PC-9 (cell line): ENCODE measurements at regions not wholly inside any gene's neighbourhood (a gene's known extent, or its start where the extent isn't known, plus 50 kb on each side); places are given as distances from the start of the nearest gene placed in this dataset.

Experiments used
- BruUV-seq: library from RNA; stranded (reverse); fragments of 400-500 nt; replicated peaks from 2 replicates; lab custom pipeline; 2021; lab: Mats Ljungman, UMichigan
- CTCF ChIA-PET: fragments of 300-600 bp; sonication (Branson Sonifier 250); formaldehyde crosslinking; loops from one replicate; lab custom pipeline; 2022; ENCODE audit warnings: antibody characterized with exemption; lab: Charles Lee
- POLR2A ChIA-PET: fragments of 300-600 bp; sonication (Branson Sonifier 250); formaldehyde crosslinking; loops from one replicate; lab custom pipeline; 2022; ENCODE audit warnings: antibody characterized with exemption; ENCODE audit not compliant: unreplicated experiment; lab: Charles Lee
- DNase-seq, 2 experiments: peaks; one replicate each; pipeline versions ENCODE4 v3.0.0 to v3.0.0-alpha.2; 2015 to 2022; ENCODE audit warnings: mixed read lengths in 1 of 2
- H2AFZ ChIP-seq: fragments of 200-600 bp; sonication (generic); 2 replicates; pipeline ENCODE4 v1.8.1; 2017; ENCODE audit warnings: antibody characterized with exemption
- H3F3A ChIP-seq: fragments of 200-600 bp; sonication (generic); 2 replicates; pipeline ENCODE4 v1.8.1; 2017; ENCODE audit warnings: antibody characterized with exemption, mild to moderate bottlenecking, low read depth; ENCODE audit not compliant: insufficient read depth
- H3K27ac ChIP-seq: fragments of 200-600 bp; sonication (generic); 2 replicates; pipeline ENCODE4 v1.6.1; 2016; ENCODE audit warnings: mixed run types
- H3K27me3 ChIP-seq: fragments of 200-600 bp; sonication (generic); 2 replicates; pipeline ENCODE4 v1.6.1; 2016; ENCODE audit warnings: low read depth, mixed run types; ENCODE audit not compliant: insufficient read depth
- H3K36me3 ChIP-seq: fragments of 200-600 bp; sonication (generic); 2 replicates; pipeline ENCODE4 v1.6.1; 2016; ENCODE audit warnings: low read depth, mixed run types
- H3K4me1 ChIP-seq: fragments of 200-600 bp; sonication (generic); replicated peaks from 2 replicates; pipeline ENCODE4 v1.6.1; 2016; ENCODE audit warnings: mixed run types; ENCODE audit not compliant: insufficient read depth
- H3K4me2 ChIP-seq: fragments of 200-600 bp; sonication (generic); 2 replicates; pipeline ENCODE4 v1.6.1; 2017; ENCODE audit warnings: mixed run types
- H3K4me3 ChIP-seq: fragments of 200-600 bp; sonication (generic); 2 replicates; pipeline ENCODE4 v1.6.1; 2016; ENCODE audit warnings: mixed run types
- H3K79me2 ChIP-seq: fragments of 200-600 bp; sonication (generic); 2 replicates; pipeline ENCODE4 v1.6.1; 2017; ENCODE audit warnings: low read depth, mixed run types
- H3K9me2 ChIP-seq: fragments of 200-600 bp; sonication (generic); 2 replicates; pipeline ENCODE4 v1.8.1; 2017; ENCODE audit warnings: mild to moderate bottlenecking; ENCODE audit not compliant: insufficient read depth
- H3K9me3 ChIP-seq: fragments of 200-600 bp; sonication (generic); 2 replicates; pipeline ENCODE4 v1.8.1; 2016; ENCODE audit warnings: low read depth; ENCODE audit not compliant: insufficient read depth
- H4K20me1 ChIP-seq: fragments of 200-600 bp; sonication (generic); 2 replicates; pipeline ENCODE4 v1.8.1; 2017; ENCODE audit not compliant: insufficient read depth
- CTCF ChIP-seq: fragments of 200-600 bp; sonication (generic); conservative IDR thresholded peaks from 2 replicates; pipeline ENCODE4 v1.6.1; 2017; ENCODE audit warnings: mixed run types, antibody characterized with exemption, mild to moderate bottlenecking, moderate library complexity
- EZH2 ChIP-seq: fragments of 200-600 bp; sonication (generic); IDR thresholded peaks from 2 replicates; pipeline ENCODE4 v1.8.0; 2017; ENCODE audit warnings: antibody characterized with exemption, low read depth
- intact Hi-C: fragments of 100-400 bp; cut with micrococcal nuclease; formaldehyde crosslinking; loops from one replicate; pipeline ENCODE4 v1.10.0; 2022; ENCODE audit not compliant: unreplicated experiment

GRCh38 chr20:23299673-23300050, 50.9 kb upstream of the NXT1 start:
- H3K36me3 ChIP-seq: no peaks in the 10 kb centered on the region
- H3K4me2 ChIP-seq: no peak overlapping the region
- no peaks in the 10 kb centered on the region for H3K79me2 ChIP-seq
- POLR2A ChIA-PET: no interaction called here
- no peak for DNase-seq
- H3K4me1 ChIP-seq: no peaks in the 10 kb centered on the region
- no peak overlapping the region for H3K27ac ChIP-seq
- H3K9me3 ChIP-seq: no peaks in the 10 kb centered on the region
- H3K27me3 ChIP-seq: peaks cover 41% of the 10 kb centered on the region
- H4K20me1 ChIP-seq: no peaks in the 10 kb centered on the region
- no peaks in the 10 kb centered on the region for H3K9me2 ChIP-seq
- CTCF ChIA-PET: no interaction called here
- no peak for TF ChIP-seq CTCF
- no peak for TF ChIP-seq EZH2
- no peak overlapping the region for H3K4me3 ChIP-seq
- H2AFZ ChIP-seq: no peak overlapping the region
- no peaks in the 10 kb centered on the region for H3F3A ChIP-seq
- intact Hi-C loops: no loop called here
- BruUV-seq: no TSS peak

DNA sequence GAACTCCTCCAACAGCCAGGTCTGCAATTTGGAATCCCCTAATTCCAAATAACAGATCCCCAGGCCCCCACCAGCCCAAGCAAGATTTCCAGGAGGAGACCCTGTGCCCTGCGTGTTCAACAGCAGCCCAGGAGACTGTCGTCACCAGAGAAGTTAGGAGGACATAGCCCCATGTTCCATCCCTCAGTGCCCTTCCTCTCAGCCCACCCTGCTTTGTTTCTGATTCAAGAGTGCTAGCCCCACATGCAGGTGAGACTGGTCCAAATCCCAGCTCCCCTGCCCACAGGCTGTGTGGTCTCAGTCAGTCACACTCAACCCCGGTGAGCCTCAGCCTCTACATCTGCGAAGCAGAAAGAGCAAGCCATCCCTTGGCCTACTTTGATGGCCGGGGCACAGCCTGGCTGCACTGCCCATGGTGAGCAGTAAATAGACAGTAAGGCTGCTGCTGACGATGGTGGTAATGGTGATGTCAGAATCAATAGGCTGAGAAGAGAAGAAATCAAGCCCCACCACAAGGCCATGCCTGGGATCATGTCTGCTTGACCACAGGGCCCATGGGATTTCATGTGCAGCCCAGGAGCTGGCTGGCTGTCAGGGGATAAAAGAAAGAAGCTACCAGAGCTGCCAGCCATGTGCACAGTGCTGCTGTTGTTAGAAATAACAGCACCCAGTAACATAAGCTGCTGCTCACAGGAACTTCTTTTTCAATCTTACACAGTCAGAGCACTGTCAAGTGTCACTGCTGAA, 51.5 kb upstream of the NXT1 start:
- Histone ChIP-seq H3K4me1 (no peaks in the 10 kb centered on the region), H3K4me2 (no peak overlapping the region), H4K20me1 (no peaks in the 10 kb centered on the region), H3F3A (no peaks in the 10 kb centered on the region), H3K4me3 (no peak overlapping the region), H3K27me3 (peaks cover 35% of the 10 kb centered on the region), H2AFZ (no peak overlapping the region), H3K9me2 (no peaks in the 10 kb centered on the region), H3K9me3 (no peaks in the 10 kb centered on the region), H3K36me3 (no peaks in the 10 kb centered on the region), H3K27ac (no peak overlapping the region), H3K79me2 (no peaks in the 10 kb centered on the region)
- no TSS peak for BruUV-seq
- CTCF ChIA-PET: no interaction called here
- POLR2A ChIA-PET: no interaction called here
- intact Hi-C loops: no loop called here
- TF ChIP-seq CTCF: no peak
- no peak for TF ChIP-seq EZH2
- DNase-seq: no peak

DNA sequence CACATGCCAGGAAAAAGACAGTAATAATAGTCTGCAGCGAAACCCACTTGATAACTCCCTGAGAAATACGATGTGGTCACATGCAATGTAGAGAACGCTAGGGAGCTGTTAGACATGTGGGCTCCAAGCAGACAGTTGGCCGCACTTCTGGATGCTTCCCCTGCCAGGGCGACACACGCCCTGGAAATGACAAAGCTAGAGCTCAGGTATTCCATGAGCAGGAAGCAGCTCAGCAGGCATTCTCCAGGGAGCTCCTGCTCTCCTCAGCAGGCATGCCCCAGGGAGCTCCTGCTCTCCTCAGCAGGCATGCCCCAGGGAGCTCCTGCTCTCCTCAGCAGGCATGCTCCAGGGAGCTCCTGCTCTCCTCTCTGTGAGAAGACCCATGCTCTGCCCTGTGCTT, 52.4 kb upstream of the NXT1 start:
- H2AFZ ChIP-seq: no peak overlapping the region
- TF ChIP-seq EZH2 (no peak), CTCF (no peak)
- DNase-seq: no peak
- ChIA-PET POLR2A (no interaction called here), CTCF (no interaction called here)
- H3K4me3 ChIP-seq: no peak overlapping the region
- no peak overlapping the region for H3K4me2 ChIP-seq
- no peaks in the 10 kb centered on the region for H3F3A ChIP-seq
- no peaks in the 10 kb centered on the region for H3K4me1 ChIP-seq
- H3K27ac ChIP-seq: no peak overlapping the region
- H3K36me3 ChIP-seq: no peaks in the 10 kb centered on the region
- H3K79me2 ChIP-seq: no peaks in the 10 kb centered on the region
- no peaks in the 10 kb centered on the region for H3K9me2 ChIP-seq
- H4K20me1 ChIP-seq: no peaks in the 10 kb centered on the region
- intact Hi-C loops: no loop called here
- H3K27me3 ChIP-seq: peaks cover 26% of the 10 kb centered on the region
- BruUV-seq: no TSS peak
- no peaks in the 10 kb centered on the region for H3K9me3 ChIP-seq
